ENCODE measurements at regions not wholly inside any gene's neighbourhood (a gene's known extent, or its start where the extent isn't known, plus 50 kb on each side); places are given as distances from the start of the nearest gene placed in this dataset.

- TF ChIP-seq CTCF (IDR thresholded peaks at IDR 0.05; ENCODE audit: low read length): no peak
- TF ChIP-seq EZH2 (IDR thresholded peaks at IDR 0.05; ENCODE audit: borderline replicate concordance, low read length): no peak
Observed at GRCh38 chr16:73108195-73108963, 60.5 kb upstream of the ZFHX3 start.
